K562 (cell line): ENCODE measurements at regions not wholly inside any gene's neighbourhood (a gene's known extent, or its start where the extent isn't known, plus 50 kb on each side); places are given as distances from the start of the nearest gene placed in this dataset.

ENCODE experiments used
- ATAC-seq: fragments of 200-7000 bp; cut with Tn5 transposase; 3 replicates; pipeline ENCODE4 v1.9.1; 2020; ENCODE audit warnings: moderate library complexity
- BruUV-seq: library from RNA; stranded (reverse); fragments of 400-500 nt; replicated peaks from 2 replicates; lab custom pipeline; 2021; lab: Mats Ljungman, UMichigan
- CTCF ChIA-PET: fragments of 300-600 bp; formaldehyde crosslinking; extraction: SDS; loops from one replicate; lab custom pipeline; 2021; ENCODE audit warnings: low intra/inter-chr PET ratio; lab: Yijun Ruan, JAX
- POLR2A ChIA-PET: fragments of 300-600, 350-650 bp; sonication (Branson Sonifier 250); formaldehyde crosslinking; extraction: SDS; loops from one replicate; lab custom pipeline; 2021; ENCODE audit warnings: antibody characterized with exemption, inconsistent platforms; lab: Yijun Ruan, JAX
- DNase-seq, 4 experiments: peaks; one replicate each; pipeline versions ENCODE4 v3.0.0 to v3.0.0-alpha.2; 2011 to 2018; ENCODE audit warnings: low spot score in 3 of 4, mixed read lengths in 3 of 4; ENCODE audit errors: extremely low read depth in 1 of 4
- FAIRE-seq: peaks from 2 replicates; lab custom pipeline; 2011; peaks lifted over from hg19 to GRCh38; lab: Jason Lieb, UNC
- H2AFZ ChIP-seq: 2 replicates; pipeline ENCODE4 v1.6.0; 2011; ENCODE audit warnings: low read depth, low read length, control low read depth, inconsistent platforms
- H3K27ac ChIP-seq: fragments of 200-600 bp; 3 replicates; pipeline ENCODE4 v1.8.0; 2011; ENCODE audit warnings: low read depth, mild to moderate bottlenecking, control low read depth, inconsistent platforms, low read length, moderate library complexity, mixed read lengths; ENCODE audit errors: extremely low read depth
- H3K27me3 ChIP-seq, 2 experiments: fragments of 300-600 bp in 1 of 2; 2 replicates in 1 of 2; 3 replicates in 1 of 2; pipeline versions ENCODE4 v1.6.0 to v1.8.0; 2011; ENCODE audit warnings: inconsistent platforms in 2 of 2, low read length in 2 of 2, mild to moderate bottlenecking in 1 of 2, mixed read lengths in 1 of 2, moderate library complexity in 1 of 2; ENCODE audit not compliant: control insufficient read depth in 2 of 2, insufficient read depth in 2 of 2
- H3K36me3 ChIP-seq: fragments of 300-600 bp; 3 replicates; pipeline ENCODE4 v1.8.0; 2011; ENCODE audit warnings: mild to moderate bottlenecking, low read length, inconsistent platforms; ENCODE audit not compliant: control insufficient read depth, insufficient read depth
- H3K4me1 ChIP-seq, 2 experiments: fragments of 200-600 bp in 1 of 2; replicated peaks in 1 of 2; 2 replicates in 1 of 2; 3 replicates in 1 of 2; pipeline versions ENCODE4 v1.5.1 to v1.8.0; 2011; ENCODE audit warnings: inconsistent platforms in 2 of 2, low read length in 2 of 2, mild to moderate bottlenecking in 1 of 2, mixed read lengths in 1 of 2, moderate library complexity in 1 of 2; ENCODE audit not compliant: control insufficient read depth in 2 of 2, insufficient read depth in 2 of 2
- H3K4me2 ChIP-seq: 2 replicates; pipeline ENCODE4 v1.6.1; 2011; ENCODE audit warnings: low read length, control low read depth, inconsistent platforms, mixed read lengths; ENCODE audit not compliant: insufficient read depth
- H3K4me3 ChIP-seq: fragments of 200-600 bp; sonication (generic), shearing (Covaris generic); 2 replicates; pipeline ENCODE4 v1.5.1; 2016; ENCODE audit warnings: control low read depth, inconsistent platforms
- H3K79me2 ChIP-seq: fragments of 200-600 bp; 3 replicates; pipeline ENCODE4 v1.8.0; 2011; ENCODE audit warnings: low read length, inconsistent platforms; ENCODE audit not compliant: control insufficient read depth, insufficient read depth
- H3K9ac ChIP-seq, 2 experiments: 2 replicates each; pipeline versions ENCODE4 v1.6.0 to v1.6.1; 2011; ENCODE audit warnings: low read depth in 2 of 2, low read length in 2 of 2, control low read depth in 1 of 2, inconsistent platforms in 1 of 2, mild to moderate bottlenecking in 1 of 2, mixed read lengths in 1 of 2; ENCODE audit not compliant: insufficient read depth in 1 of 2
- H3K9me1 ChIP-seq: one replicate; pipeline ENCODE4 v1.6.0; 2011; ENCODE audit warnings: inconsistent platforms, mild to moderate bottlenecking, low read length, moderate library complexity; ENCODE audit not compliant: control insufficient read depth, insufficient read depth
- H3K9me3 ChIP-seq: replicated peaks from 2 replicates; pipeline ENCODE4 v1.5.1; 2011; ENCODE audit warnings: low read depth, low read length, inconsistent platforms; ENCODE audit not compliant: control insufficient read depth, insufficient read depth
- H4K20me1 ChIP-seq: replicated peaks from 2 replicates; pipeline ENCODE4 v1.6.1; 2011; ENCODE audit warnings: low read length, inconsistent platforms, mixed read lengths; ENCODE audit not compliant: control insufficient read depth, insufficient read depth
- CHD4 ChIP-seq: fragments of 200-600 bp; sonication (generic); IDR thresholded peaks from 3 replicates; pipeline ENCODE4 v1.6.1; 2012; ENCODE audit warnings: low read depth, mild to moderate bottlenecking, mixed read lengths, low read length, inconsistent platforms; ENCODE audit not compliant: insufficient read depth, insufficient replicate concordance, poor library complexity, severe bottlenecking
- DACH1 ChIP-seq: fragments of 450-650 bp; IDR thresholded peaks from 2 replicates; pipeline ENCODE4 v1.6.1; 2018; ENCODE audit not compliant: partially characterized antibody
- FIP1L1 ChIP-seq: fragments of 200-400 bp; formaldehyde crosslinking; IDR thresholded peaks from 2 replicates; pipeline ENCODE4 v1.6.1; 2018; ENCODE audit warnings: mild to moderate bottlenecking, low read depth, low read length; ENCODE audit not compliant: poor library complexity, severe bottlenecking
- FOSL1 ChIP-seq: fragments of 200-800 bp; sonication (Bioruptor generic); conservative IDR thresholded peaks from 2 replicates; pipeline ENCODE4 v1.6.1; 2016; ENCODE audit warnings: missing genetic modification characterization, missing compliant biosample characterization
- HOXB6 ChIP-seq: fragments of 250-450 bp; sonication (Bioruptor Pico); IDR thresholded peaks from 2 replicates; pipeline ENCODE4 v1.5.1; 2022; ENCODE audit warnings: mild to moderate bottlenecking, borderline replicate concordance
- MAFG ChIP-seq: fragments of 450-650 bp; conservative IDR thresholded peaks from 2 replicates; pipeline ENCODE4 v1.6.1; 2016; ENCODE audit warnings: missing genetic modification characterization, missing compliant biosample characterization
- PHB2 ChIP-seq: fragments of 450-650 bp; IDR thresholded peaks from 2 replicates; pipeline ENCODE4 v1.6.1; 2017; ENCODE audit warnings: low read depth
- RHOXF2B ChIP-seq: fragments of 250-450 bp; sonication (Bioruptor Pico); conservative IDR thresholded peaks from 2 replicates; pipeline ENCODE4 v1.5.1; 2021
- SMARCA5 ChIP-seq: fragments of 450-650 bp; IDR thresholded peaks from 2 replicates; pipeline ENCODE4 v1.6.1; 2016
- SP2 ChIP-seq: IDR thresholded peaks from 2 replicates; pipeline ENCODE4 v1.6.1; 2011; ENCODE audit warnings: mild to moderate bottlenecking, low read depth, low read length, moderate library complexity; ENCODE audit not compliant: poor library complexity, severe bottlenecking; ENCODE audit errors: extremely low read depth
- ZBTB26 ChIP-seq: fragments of 450-650 bp; formaldehyde crosslinking; IDR thresholded peaks from 2 replicates; pipeline ENCODE4 v1.4.0; 2022; ENCODE audit warnings: missing genetic modification characterization
- ZNF589 ChIP-seq: fragments of 200-800 bp; sonication (Bioruptor generic); IDR thresholded peaks from 2 replicates; pipeline ENCODE4 v1.6.1; 2016; ENCODE audit warnings: low read depth, missing genetic modification characterization, missing compliant biosample characterization
- ZZZ3 ChIP-seq: fragments of 450-650 bp; IDR thresholded peaks from 2 replicates; pipeline ENCODE4 v1.6.1; 2016; ENCODE audit warnings: antibody characterized with exemption, mild to moderate bottlenecking, moderate library complexity
- WGBS: fragments of 100-300 bp; shearing (Covaris generic); methylation state at CpG from one replicate; pipeline ENCODE4 v1.1.6; 2016; ENCODE audit warnings: low coverage, mixed read lengths; ENCODE audit not compliant: insufficient coverage; ENCODE audit errors: missing lambda C conversion rate; 5-methylcytosine and 5-hydroxymethylcytosine counted together
- in situ Hi-C: fragments of 300-500 bp; cut with MboI; formaldehyde crosslinking; loops from 4 replicates; pipeline ENCODE4 v1.15.0; 2018; ENCODE audit warnings: inconsistent platforms, mixed read lengths
- intact Hi-C: fragments of 100-400 bp; cut with micrococcal nuclease; formaldehyde crosslinking; loops from 2 replicates; pipeline ENCODE4 v1.14.2; 2022
- TF ChIP-seq, protein P1 (sequence below): fragments of 450-650 bp; IDR thresholded peaks from 2 replicates; pipeline ENCODE4 v1.6.1; 2017; ENCODE audit warnings: antibody characterized with exemption

- no peaks in the 10 kb centered on the region; a peak in 1 of 5 replicates for H3K4me1 ChIP-seq
- H3K27me3 ChIP-seq = no peaks in the 10 kb centered on the region
- FAIRE-seq (no peak), DNase-seq (no peak), ATAC-seq (no peak)
- intact Hi-C loops = loop anchor here (10.0 kb wide), 1 partner anchor 660 kb away; no protein-coding TSS in a partner anchor
- H3K4me3 ChIP-seq = no peak overlapping the region
- no peaks in the 10 kb centered on the region for H3K79me2 ChIP-seq
- in situ Hi-C loops = no loop called here
- H3K4me2 ChIP-seq = no peak overlapping the region
- no peak for TF ChIP-seq ZNF589 (CRISPR knock-in tag)
- TF ChIP-seq SP2 = no peak
- no peak for TF ChIP-seq FIP1L1
- TF ChIP-seq ZZZ3 = no peak
- no peak for TF ChIP-seq FOSL1 (tag)
- TF ChIP-seq CHD4 = no peak
- no peak for TF ChIP-seq HOXB6
- TF ChIP-seq, protein P1, sequence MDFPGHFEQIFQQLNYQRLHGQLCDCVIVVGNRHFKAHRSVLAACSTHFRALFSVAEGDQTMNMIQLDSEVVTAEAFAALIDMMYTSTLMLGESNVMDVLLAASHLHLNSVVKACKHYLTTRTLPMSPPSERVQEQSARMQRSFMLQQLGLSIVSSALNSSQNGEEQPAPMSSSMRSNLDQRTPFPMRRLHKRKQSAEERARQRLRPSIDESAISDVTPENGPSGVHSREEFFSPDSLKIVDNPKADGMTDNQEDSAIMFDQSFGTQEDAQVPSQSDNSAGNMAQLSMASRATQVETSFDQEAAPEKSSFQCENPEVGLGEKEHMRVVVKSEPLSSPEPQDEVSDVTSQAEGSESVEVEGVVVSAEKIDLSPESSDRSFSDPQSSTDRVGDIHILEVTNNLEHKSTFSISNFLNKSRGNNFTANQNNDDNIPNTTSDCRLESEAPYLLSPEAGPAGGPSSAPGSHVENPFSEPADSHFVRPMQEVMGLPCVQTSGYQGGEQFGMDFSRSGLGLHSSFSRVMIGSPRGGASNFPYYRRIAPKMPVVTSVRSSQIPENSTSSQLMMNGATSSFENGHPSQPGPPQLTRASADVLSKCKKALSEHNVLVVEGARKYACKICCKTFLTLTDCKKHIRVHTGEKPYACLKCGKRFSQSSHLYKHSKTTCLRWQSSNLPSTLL = no peak
- TF ChIP-seq RHOXF2B = no peak
- no peak for TF ChIP-seq MAFG
- no peak for TF ChIP-seq PHB2
- no peak for TF ChIP-seq SMARCA5
- no peak for TF ChIP-seq DACH1
- TF ChIP-seq ZBTB26 (CRISPR knock-in tag) = no peak
- H3K27ac ChIP-seq = no peak overlapping the region
- 16% methylated on average over 7 of the region's 7 CpGs for WGBS
- no peaks in the 10 kb centered on the region for H3K36me3 ChIP-seq
- CTCF ChIA-PET = no interaction called here
- H3K9ac ChIP-seq = no peak overlapping the region
- BruUV-seq = no TSS peak
- no peaks in the 10 kb centered on the region for H3K9me1 ChIP-seq
- no peaks in the 10 kb centered on the region for H4K20me1 ChIP-seq
- H2AFZ ChIP-seq = peak overlapping the region; percentile 50
- no peaks in the 10 kb centered on the region for H3K9me3 ChIP-seq
- POLR2A ChIA-PET = interaction anchor here (0.7 to 0.9 kb wide), 2 partner anchors 15 to 101 kb away, joined by 3 read pairs; no protein-coding TSS in a partner anchor
These were observed 481.9 kb upstream of the SPRED2 start for GRCh38 chr2:65914244-65914786.
